ENCODE measurements at regions not wholly inside any gene's neighbourhood (a gene's known extent, or its start where the extent isn't known, plus 50 kb on each side); places are given as distances from the start of the nearest gene placed in this dataset.

- Histone ChIP-seq H2AK5ac (ENCODE audit: insufficient read length, low read length) (no peak overlapping the region), H3K4ac (ENCODE audit: low read depth, low read length) (no peak overlapping the region), H3K4me1 (ENCODE audit: insufficient read depth, low read length) (no peaks in the 10 kb centered on the region), H3K27me3 (ENCODE audit: insufficient read depth, low read length) (no peaks in the 10 kb centered on the region), H3K79me1 (ENCODE audit: insufficient read depth, low read depth, low read length, poor library complexity, severe bottlenecking) (no peaks in the 10 kb centered on the region), H3T11ph (ENCODE audit: low read length) (no peak overlapping the region), H3K79me2 (ENCODE audit: insufficient read depth, low read length) (no peaks in the 10 kb centered on the region), H2BK120ac (ENCODE audit: low read depth, low read length, poor library complexity, severe bottlenecking) (no peak overlapping the region), H2BK12ac (ENCODE audit: insufficient read length, low read depth, low read length) (no peak overlapping the region), H3K23me2 (ENCODE audit: insufficient read length, low read depth, low read length, poor library complexity, severe bottlenecking) (no peaks in the 10 kb centered on the region), H4K8ac (replicated peaks; ENCODE audit: insufficient read length, low read depth, low read length) (no peak overlapping the region), H2AFZ (ENCODE audit: low read length) (no peak overlapping the region), H3K27ac (ENCODE audit: insufficient read length, low read depth, low read length) (no peak overlapping the region), H4K5ac (ENCODE audit: insufficient read length, low read depth, low read length) (no peak overlapping the region), H2BK20ac (ENCODE audit: low read depth, low read length, poor library complexity, severe bottlenecking) (no peak overlapping the region), H2BK5ac (ENCODE audit: insufficient read length, low read length) (no peak overlapping the region), H4K91ac (ENCODE audit: insufficient read length, low read depth, low read length) (no peak overlapping the region), H2BK15ac (ENCODE audit: low read depth, low read length) (no peak overlapping the region), H3K14ac (ENCODE audit: insufficient read depth, low read length) (no peak overlapping the region), H3K4me2 (ENCODE audit: insufficient read depth, insufficient read length, low read length) (no peak overlapping the region), H3K9ac (ENCODE audit: extremely low read depth, insufficient read length, low read length) (no peak overlapping the region), H3K23ac (ENCODE audit: insufficient read length, low read depth, low read length) (no peak overlapping the region), H3K18ac (ENCODE audit: insufficient read length, low read depth, low read length) (no peak overlapping the region), H3K56ac (ENCODE audit: insufficient read length, low read depth, low read length) (no peak overlapping the region), H3K9me3 (ENCODE audit: control insufficient read depth, low read depth, low read length) (no peaks in the 10 kb centered on the region), H4K20me1 (ENCODE audit: control insufficient read depth, insufficient read depth, insufficient read length) (no peaks in the 10 kb centered on the region)
- no peak for TF ChIP-seq CTCF (conservative IDR thresholded peaks at IDR 0.05)
- no peaks in the 10 kb centered on the region for H3K27me3 Mint-ChIP-seq (ENCODE audit: low read depth)
- H3K36me3 Mint-ChIP-seq (ENCODE audit: insufficient read depth in 1 of 3, low read depth in 3 of 3), result peaks cover 0 to 1% (median 0%) of the 10 kb centered on the region in 3 experiments; a peak in 1 of 7 replicates
- H3K4me3 Mint-ChIP-seq, result no peak overlapping the region
- H3K9me3 Mint-ChIP-seq, result peaks cover 9 to 49% of the 10 kb centered on the region in 2 experiments; a peak in 4 of 5 replicates
- DNase-seq, result no peak
- H3K27ac Mint-ChIP-seq, result peak overlapping the region in 1 of 3 experiments; percentile 74; a peak in 2 of 7 replicates
- H3K4me1 Mint-ChIP-seq, result peaks cover 15 to 17% of the 10 kb centered on the region in 2 experiments
Observed at GRCh38 chrX:128754130-128754529, 701.9 kb upstream of the ACTRT1 start.

All from H9 (cell line).